H9 (cell line): ENCODE measurements at regions not wholly inside any gene's neighbourhood (a gene's known extent, or its start where the extent isn't known, plus 50 kb on each side); places are given as distances from the start of the nearest gene placed in this dataset.

Source experiments
- DNase-seq: peaks from one replicate; pipeline ENCODE4 v3.0.0-alpha.2; 2017
- H2AFZ ChIP-seq: one replicate; pipeline ENCODE4 v1.6.1; 2013; ENCODE audit warnings: mild to moderate bottlenecking, low read length, control low read depth, moderate library complexity
- H2AK5ac ChIP-seq: 2 replicates; pipeline ENCODE4 v1.6.1; 2013; ENCODE audit warnings: low read length, control low read depth, mixed read lengths; ENCODE audit not compliant: insufficient read length
- H2BK120ac ChIP-seq: one replicate; pipeline ENCODE4 v1.6.1; 2013; ENCODE audit warnings: low read depth, mild to moderate bottlenecking, low read length, control low read depth, inconsistent platforms; ENCODE audit not compliant: poor library complexity, severe bottlenecking
- H2BK12ac ChIP-seq: 2 replicates; pipeline ENCODE4 v1.6.1; 2013; ENCODE audit warnings: low read length, control low read depth, mixed read lengths, low read depth; ENCODE audit not compliant: insufficient read length
- H2BK15ac ChIP-seq: 2 replicates; pipeline ENCODE4 v1.6.1; 2013; ENCODE audit warnings: low read depth, low read length, control low read depth
- H2BK20ac ChIP-seq: one replicate; pipeline ENCODE4 v1.6.1; 2013; ENCODE audit warnings: low read depth, mild to moderate bottlenecking, low read length, control low read depth, inconsistent platforms; ENCODE audit not compliant: poor library complexity, severe bottlenecking
- H2BK5ac ChIP-seq: 2 replicates; pipeline ENCODE4 v1.6.1; 2013; ENCODE audit warnings: low read length, control low read depth, mixed read lengths; ENCODE audit not compliant: insufficient read length
- H3K14ac ChIP-seq: 2 replicates; pipeline ENCODE4 v1.6.1; 2013; ENCODE audit warnings: low read length, control low read depth; ENCODE audit not compliant: insufficient read depth
- H3K18ac ChIP-seq: 2 replicates; pipeline ENCODE4 v1.6.1; 2013; ENCODE audit warnings: low read depth, mild to moderate bottlenecking, mixed read lengths, low read length, control low read depth; ENCODE audit not compliant: insufficient read length
- H3K23ac ChIP-seq: 2 replicates; pipeline ENCODE4 v1.6.1; 2013; ENCODE audit warnings: low read length, control low read depth, mixed read lengths, low read depth; ENCODE audit not compliant: insufficient read length
- H3K23me2 ChIP-seq: 2 replicates; pipeline ENCODE4 v1.6.1; 2013; ENCODE audit warnings: low read depth, mild to moderate bottlenecking, mixed read lengths, low read length, control low read depth; ENCODE audit not compliant: insufficient read length, poor library complexity, severe bottlenecking
- H3K27ac ChIP-seq: 2 replicates; pipeline ENCODE4 v1.5.1; 2013; ENCODE audit warnings: low read length, control low read depth, mixed read lengths, low read depth; ENCODE audit not compliant: insufficient read length
- H3K27me3 ChIP-seq: 2 replicates; pipeline ENCODE4 v1.6.1; 2013; ENCODE audit warnings: low read length, control low read depth, inconsistent platforms; ENCODE audit not compliant: insufficient read depth
- H3K4ac ChIP-seq: 2 replicates; pipeline ENCODE4 v1.6.1; 2013; ENCODE audit warnings: low read depth, mild to moderate bottlenecking, control low read depth, inconsistent platforms, low read length, moderate library complexity
- H3K4me1 ChIP-seq: 2 replicates; pipeline ENCODE4 v1.6.1; 2013; ENCODE audit warnings: low read length, control low read depth, inconsistent platforms; ENCODE audit not compliant: insufficient read depth
- H3K4me2 ChIP-seq: 2 replicates; pipeline ENCODE4 v1.6.1; 2013; ENCODE audit warnings: low read length, control low read depth, mixed read lengths; ENCODE audit not compliant: insufficient read length, insufficient read depth
- H3K56ac ChIP-seq: 2 replicates; pipeline ENCODE4 v1.6.1; 2013; ENCODE audit warnings: low read depth, mild to moderate bottlenecking, mixed read lengths, low read length, control low read depth; ENCODE audit not compliant: insufficient read length
- H3K79me1 ChIP-seq: 2 replicates; pipeline ENCODE4 v1.6.1; 2013; ENCODE audit warnings: low read depth, mild to moderate bottlenecking, moderate library complexity, low read length, control low read depth, inconsistent platforms; ENCODE audit not compliant: insufficient read depth, poor library complexity, severe bottlenecking
- H3K79me2 ChIP-seq: 2 replicates; pipeline ENCODE4 v1.6.1; 2013; ENCODE audit warnings: low read length, control low read depth, inconsistent platforms; ENCODE audit not compliant: insufficient read depth
- H3K9ac ChIP-seq: 2 replicates; pipeline ENCODE4 v1.6.1; 2013; ENCODE audit warnings: low read length, control low read depth, mixed read lengths; ENCODE audit not compliant: insufficient read length; ENCODE audit errors: extremely low read depth
- H3K9me3 ChIP-seq: one replicate; pipeline ENCODE4 v1.6.1; 2013; ENCODE audit warnings: low read depth, low read length, inconsistent platforms; ENCODE audit not compliant: control insufficient read depth
- H3T11ph ChIP-seq: one replicate; pipeline ENCODE4 v1.6.1; 2013; ENCODE audit warnings: mild to moderate bottlenecking, low read length, control low read depth, inconsistent platforms
- H4K20me1 ChIP-seq: one replicate; pipeline ENCODE4 v1.6.1; 2013; ENCODE audit not compliant: control insufficient read depth, insufficient read length, insufficient read depth
- H4K5ac ChIP-seq: 2 replicates; pipeline ENCODE4 v1.6.1; 2013; ENCODE audit warnings: low read depth, mild to moderate bottlenecking, mixed read lengths, low read length, control low read depth; ENCODE audit not compliant: insufficient read length
- H4K8ac ChIP-seq: replicated peaks from 2 replicates; pipeline ENCODE4 v1.6.1; 2013; ENCODE audit warnings: low read length, control low read depth, mixed read lengths, low read depth; ENCODE audit not compliant: insufficient read length
- H4K91ac ChIP-seq: 2 replicates; pipeline ENCODE4 v1.6.1; 2013; ENCODE audit warnings: low read depth, mild to moderate bottlenecking, moderate library complexity, mixed read lengths, low read length, control low read depth; ENCODE audit not compliant: insufficient read length
- H3K27ac Mint-ChIP-seq, 3 experiments: 2 replicates in 2 of 3; 3 replicates in 1 of 3; pipeline ENCODE4 v1.8.0; 2020 to 2021; ENCODE audit warnings: mixed read lengths in 3 of 3, mild to moderate bottlenecking in 1 of 3, moderate library complexity in 1 of 3
- H3K27me3 Mint-ChIP-seq: 2 replicates; pipeline ENCODE4 v1.8.0; 2021; ENCODE audit warnings: low read depth, mild to moderate bottlenecking, moderate library complexity, mixed read lengths
- H3K36me3 Mint-ChIP-seq, 3 experiments: 2 replicates in 2 of 3; 3 replicates in 1 of 3; pipeline ENCODE4 v1.8.0; 2020 to 2021; ENCODE audit warnings: low read depth in 3 of 3, mixed read lengths in 3 of 3; ENCODE audit not compliant: insufficient read depth in 1 of 3
- H3K4me1 Mint-ChIP-seq, 2 experiments: 2 replicates each; pipeline ENCODE4 v1.8.0; 2020; ENCODE audit warnings: mixed read lengths in 2 of 2
- H3K4me3 Mint-ChIP-seq, 2 experiments: 2 replicates in 1 of 2; 3 replicates in 1 of 2; pipeline ENCODE4 v1.8.0; 2020 to 2021; ENCODE audit warnings: mild to moderate bottlenecking in 2 of 2, mixed read lengths in 2 of 2, moderate library complexity in 1 of 2
- H3K9me3 Mint-ChIP-seq, 2 experiments: 2 replicates in 1 of 2; 3 replicates in 1 of 2; pipeline ENCODE4 v1.8.0; 2020; ENCODE audit warnings: mild to moderate bottlenecking in 2 of 2, mixed read lengths in 2 of 2, moderate library complexity in 1 of 2
- CTCF ChIP-seq: fragments of 200-600 bp; sonication (generic); conservative IDR thresholded peaks from 3 replicates; pipeline ENCODE4 v1.8.0; 2021; ENCODE audit warnings: antibody characterized with exemption, mild to moderate bottlenecking
- WGBS: extraction: QIAGEN DNeasy Blood & Tissue Kit; methylation state at CpG from one replicate; pipeline ENCODE4 v1.1.7; 2013; ENCODE audit warnings: missing lambda C conversion rate, low lambda C conversion rate, mixed read lengths; ENCODE audit not compliant: insufficient read length; ENCODE audit errors: extremely low coverage; 5-methylcytosine and 5-hydroxymethylcytosine counted together

- no peak overlapping the region for H3K9ac ChIP-seq
- H2BK120ac ChIP-seq, result no peak overlapping the region
- no peak overlapping the region for H2BK12ac ChIP-seq
- H3K79me1 ChIP-seq, result no peaks in the 10 kb centered on the region
- no peak overlapping the region for H2BK20ac ChIP-seq
- H3K23ac ChIP-seq, result no peak overlapping the region
- TF ChIP-seq CTCF, result no peak
- H2BK5ac ChIP-seq, result no peak overlapping the region
- Mint-ChIP-seq H3K4me3 (no peak overlapping the region), H3K27ac (no peak overlapping the region; a peak in 1 of 7 replicates), H3K36me3 (no peaks in the 10 kb centered on the region), H3K4me1 (peaks cover 8 to 12% of the 10 kb centered on the region in 2 experiments), H3K9me3 (no peaks in the 10 kb centered on the region; a peak in 1 of 5 replicates), H3K27me3 (peaks cover 4% of the 10 kb centered on the region; the same call in 1 of the 2 replicates)
- no peak for DNase-seq
- H3K4me2 ChIP-seq, result no peak overlapping the region
- no peak overlapping the region for H3K27ac ChIP-seq
- H3K18ac ChIP-seq, result no peak overlapping the region
- no peak overlapping the region for H4K91ac ChIP-seq
- no peaks in the 10 kb centered on the region for H3K79me2 ChIP-seq
- no CpG with 5 or more reads among the region's 4 CpGs for WGBS
- H4K20me1 ChIP-seq, result no peaks in the 10 kb centered on the region
- H3K27me3 ChIP-seq, result no peaks in the 10 kb centered on the region
- no peaks in the 10 kb centered on the region for H3K9me3 ChIP-seq
- no peaks in the 10 kb centered on the region; the same call in 1 of the 2 replicates for H3K4me1 ChIP-seq
- no peak overlapping the region for H3K4ac ChIP-seq
- H2AK5ac ChIP-seq, result no peak overlapping the region
- H4K5ac ChIP-seq, result no peak overlapping the region
- H2BK15ac ChIP-seq, result no peak overlapping the region
- no peak overlapping the region for H2AFZ ChIP-seq
- H3K23me2 ChIP-seq, result no peaks in the 10 kb centered on the region
- no peak overlapping the region for H4K8ac ChIP-seq
- H3K56ac ChIP-seq, result no peak overlapping the region
- H3T11ph ChIP-seq, result no peak overlapping the region
- H3K14ac ChIP-seq, result no peak overlapping the region; the same call in 1 of the 2 replicates
These were observed 58.0 kb upstream of the ZNF831 start for GRCh38 chr20:59105581-59105980.
